GM13976 (cell line): ENCODE measurements at regions not wholly inside any gene's neighbourhood (a gene's known extent, or its start where the extent isn't known, plus 50 kb on each side); places are given as distances from the start of the nearest gene placed in this dataset.

ENCODE experiments used
- DNase-seq: peaks from one replicate; pipeline ENCODE4 v3.0.0; 2012; ENCODE audit warnings: low spot score
- in situ Hi-C: fragments of 300-500 bp; cut with MboI; formaldehyde crosslinking; loops from one replicate; pipeline ENCODE4 v1.12.0; 2022; ENCODE audit warnings: low sequenced_read_pairs, mixed read lengths, inconsistent platforms; ENCODE audit not compliant: unreplicated experiment
- TF ChIP-seq, protein P1 (sequence below): IDR thresholded peaks from 2 replicates; pipeline ENCODE4 v1.5.1; 2012; ENCODE audit warnings: borderline replicate concordance, mild to moderate bottlenecking; ENCODE audit not compliant: insufficient read depth; ENCODE audit errors: extremely low read depth, missing control alignments, control extremely low read depth

DNA sequence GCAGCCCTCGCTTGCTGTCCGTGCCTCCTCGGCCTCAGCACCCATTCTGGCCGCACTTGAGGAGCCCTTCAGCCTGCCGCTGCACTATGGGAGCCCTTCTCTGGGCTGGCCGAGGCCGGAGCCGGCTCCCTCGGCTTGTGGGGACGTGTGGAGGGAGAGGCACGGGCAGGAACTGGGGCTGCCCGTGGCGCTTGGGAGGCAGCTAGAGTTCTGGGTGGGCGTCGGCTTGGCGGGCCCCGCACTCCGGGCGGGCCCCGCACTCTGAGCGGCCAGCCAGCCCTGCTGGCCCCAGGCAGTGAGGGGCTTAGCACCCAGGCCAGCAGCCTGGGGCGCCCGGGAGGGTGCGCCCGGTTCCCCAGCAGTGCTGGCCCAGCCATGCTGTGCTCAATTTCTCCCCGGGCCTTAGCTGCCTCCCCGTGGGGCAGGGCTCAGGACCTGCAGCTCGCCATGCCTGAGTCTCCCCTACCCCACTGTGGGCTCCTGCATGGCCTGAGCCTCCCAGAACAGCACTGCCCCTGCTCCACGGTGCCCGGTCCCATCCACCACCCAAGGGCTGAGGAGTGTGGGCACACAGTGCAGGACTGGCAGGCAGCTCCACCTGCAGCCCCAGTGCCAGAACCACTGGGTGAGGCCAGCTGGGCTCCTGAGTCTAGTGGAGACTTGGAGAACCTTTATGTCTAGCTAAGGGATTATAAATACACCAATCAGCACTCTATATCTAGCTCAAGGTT lies 240.0 kb upstream of the PRR20A start:
- TF ChIP-seq, protein P1, sequence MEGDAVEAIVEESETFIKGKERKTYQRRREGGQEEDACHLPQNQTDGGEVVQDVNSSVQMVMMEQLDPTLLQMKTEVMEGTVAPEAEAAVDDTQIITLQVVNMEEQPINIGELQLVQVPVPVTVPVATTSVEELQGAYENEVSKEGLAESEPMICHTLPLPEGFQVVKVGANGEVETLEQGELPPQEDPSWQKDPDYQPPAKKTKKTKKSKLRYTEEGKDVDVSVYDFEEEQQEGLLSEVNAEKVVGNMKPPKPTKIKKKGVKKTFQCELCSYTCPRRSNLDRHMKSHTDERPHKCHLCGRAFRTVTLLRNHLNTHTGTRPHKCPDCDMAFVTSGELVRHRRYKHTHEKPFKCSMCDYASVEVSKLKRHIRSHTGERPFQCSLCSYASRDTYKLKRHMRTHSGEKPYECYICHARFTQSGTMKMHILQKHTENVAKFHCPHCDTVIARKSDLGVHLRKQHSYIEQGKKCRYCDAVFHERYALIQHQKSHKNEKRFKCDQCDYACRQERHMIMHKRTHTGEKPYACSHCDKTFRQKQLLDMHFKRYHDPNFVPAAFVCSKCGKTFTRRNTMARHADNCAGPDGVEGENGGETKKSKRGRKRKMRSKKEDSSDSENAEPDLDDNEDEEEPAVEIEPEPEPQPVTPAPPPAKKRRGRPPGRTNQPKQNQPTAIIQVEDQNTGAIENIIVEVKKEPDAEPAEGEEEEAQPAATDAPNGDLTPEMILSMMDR: no peak
- in situ Hi-C loops: no loop called here
- DNase-seq: no peak

DNA sequence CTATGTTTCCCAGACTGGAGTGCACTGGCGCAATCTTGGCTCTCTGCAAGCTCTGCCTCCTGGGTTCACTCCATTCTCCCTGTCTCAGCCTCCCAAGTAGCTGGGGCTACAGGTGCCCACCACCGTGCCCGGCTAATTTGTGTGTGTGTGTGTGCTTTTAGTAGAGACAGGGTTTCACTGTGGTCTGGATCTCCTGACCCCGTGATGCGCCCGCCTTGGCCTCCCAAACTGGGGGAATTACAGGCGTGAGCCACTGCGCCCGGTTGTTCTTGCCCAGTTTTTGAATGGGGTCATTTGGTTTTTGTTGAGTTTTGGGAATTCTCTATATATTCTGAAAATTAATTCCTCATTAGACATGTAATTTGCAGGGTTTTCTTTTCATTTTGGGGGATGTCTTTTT lies 238.4 kb upstream of the PRR20A start:
- TF ChIP-seq, protein P1: no peak
- DNase-seq: no peak
- in situ Hi-C loops: no loop called here

DNA sequence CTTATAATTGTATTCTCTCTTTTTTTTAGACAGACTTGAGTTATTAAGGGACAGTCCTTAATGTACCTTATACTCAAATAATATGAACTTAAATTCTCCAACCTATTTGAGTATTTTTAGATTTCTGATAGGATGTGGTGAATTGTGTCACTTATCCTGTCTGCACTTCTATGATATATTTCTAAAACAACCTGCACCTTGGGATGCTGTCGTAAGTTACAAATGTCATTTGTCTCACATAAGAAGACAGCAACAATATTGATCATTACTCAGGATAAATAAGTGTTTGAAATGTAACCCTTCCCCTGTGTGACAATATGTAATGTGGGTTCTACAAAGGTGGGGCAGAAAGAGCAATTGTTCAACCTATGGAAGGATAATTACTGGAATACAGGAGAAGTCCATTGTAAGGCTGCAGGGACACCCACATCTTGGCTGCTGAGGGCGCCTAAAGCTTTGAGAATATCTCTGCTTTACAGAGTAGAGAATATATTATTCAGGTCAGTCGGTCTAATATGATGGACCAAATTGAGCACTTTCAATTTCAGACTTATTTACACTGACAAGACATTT lies 236.9 kb upstream of the PRR20A start:
- no peak for DNase-seq
- in situ Hi-C loops: no loop called here
- TF ChIP-seq, protein P1: no peak

DNA sequence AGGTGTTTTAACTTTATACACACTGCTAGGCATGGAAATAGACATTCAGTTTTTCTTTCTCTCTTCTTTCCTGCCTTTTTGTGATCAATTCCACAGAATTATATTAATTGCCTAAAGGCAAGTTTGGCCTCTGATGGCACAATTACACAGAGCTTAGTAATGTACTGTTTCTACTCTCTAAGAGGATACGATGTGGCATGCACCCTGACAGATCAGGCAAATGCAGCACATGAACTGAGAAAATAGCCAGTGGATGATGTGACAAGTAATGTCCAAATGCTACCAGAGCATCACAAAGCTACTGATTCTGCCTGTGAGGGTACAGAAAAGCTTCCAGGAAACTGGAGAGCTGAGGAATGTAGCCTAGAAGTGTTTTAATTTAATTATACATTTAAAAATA lies 233.8 kb upstream of the PRR20A start:
- in situ Hi-C loops: no loop called here

DNA sequence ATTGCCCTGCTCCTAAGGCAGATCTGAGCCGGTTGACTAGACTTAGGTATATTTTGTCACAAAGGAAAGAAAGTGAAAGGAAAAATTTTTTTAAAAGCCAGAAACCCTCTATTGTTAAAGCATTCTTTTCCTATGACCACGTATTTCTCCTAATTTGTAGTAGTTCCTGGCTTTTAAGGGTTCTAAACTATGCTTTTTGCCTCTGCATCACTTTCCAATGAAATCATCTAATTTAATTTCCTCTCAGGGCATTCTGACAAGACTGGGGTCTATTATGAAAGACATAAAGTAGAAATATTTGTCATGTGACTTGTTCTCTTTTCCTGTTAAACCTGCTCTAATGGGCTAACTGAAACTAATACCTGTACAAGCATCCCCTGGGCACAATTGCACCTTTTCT lies 233.0 kb upstream of the PRR20A start:
- in situ Hi-C loops: no loop called here
- no peak for DNase-seq
- TF ChIP-seq, protein P1: no peak

More for the DNA sequence above, 233.8 kb upstream of the PRR20A start:
- TF ChIP-seq, protein P1: no peak
- DNase-seq: no peak

DNA sequence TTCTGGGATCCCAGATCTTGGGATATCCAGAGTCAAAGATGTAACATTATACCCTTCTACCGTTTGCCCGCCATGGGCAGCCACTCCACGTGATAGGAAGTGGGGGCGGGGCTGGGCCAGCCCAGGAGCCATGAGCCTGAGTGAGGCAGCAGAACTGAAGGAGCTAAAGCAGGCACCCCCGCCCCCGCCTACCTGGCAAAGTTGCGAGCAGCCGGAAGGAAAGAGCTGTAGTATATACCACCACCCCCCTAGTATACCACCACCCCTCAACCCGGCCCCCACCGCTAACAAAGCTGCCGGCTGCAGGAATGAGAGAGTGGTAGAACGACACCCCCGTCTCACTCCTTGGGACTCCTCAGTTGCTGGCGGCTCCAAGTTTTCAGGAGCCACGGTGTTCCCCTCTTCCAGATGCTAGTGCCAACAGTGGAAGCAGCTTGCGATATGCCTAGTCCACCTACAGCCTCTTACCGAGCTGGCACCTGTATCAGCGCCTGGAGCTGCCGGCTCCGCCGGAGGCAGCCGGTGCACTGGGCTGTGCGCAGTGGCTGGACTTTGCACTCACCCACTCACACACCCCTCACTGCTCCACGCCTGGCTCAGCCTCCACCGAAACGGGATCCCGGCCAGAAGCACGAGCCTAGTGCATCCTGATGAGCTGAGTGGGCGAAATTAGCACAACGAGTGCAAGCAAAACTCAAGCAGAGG lies 230.7 kb upstream of the PRR20A start:
- TF ChIP-seq, protein P1: no peak
- no peak for DNase-seq
- in situ Hi-C loops: no loop called here
